ENCODE measurements at regions not wholly inside any gene's neighbourhood (a gene's known extent, or its start where the extent isn't known, plus 50 kb on each side); places are given as distances from the start of the nearest gene placed in this dataset.

DNA sequence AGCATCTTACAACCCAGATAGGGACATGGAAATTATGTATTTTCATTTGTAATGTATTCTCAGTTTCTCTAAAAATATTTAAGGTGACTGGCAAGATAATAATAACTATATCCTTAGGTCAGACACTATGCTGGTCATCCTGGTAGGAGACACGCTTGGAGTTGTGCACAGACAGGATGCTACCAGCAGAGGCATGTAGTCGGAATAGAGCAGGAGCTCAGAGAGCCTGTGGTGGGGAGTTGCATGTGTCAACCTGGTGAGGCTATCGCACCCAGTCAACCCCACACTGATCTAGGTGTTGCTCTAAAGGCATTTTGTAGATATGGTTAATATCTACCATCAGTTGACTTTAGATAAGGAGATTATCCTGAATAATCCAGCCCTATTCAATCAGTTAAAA lies 318.5 kb downstream of the MIAT start:
- FAIRE-seq, result no peak

DNA sequence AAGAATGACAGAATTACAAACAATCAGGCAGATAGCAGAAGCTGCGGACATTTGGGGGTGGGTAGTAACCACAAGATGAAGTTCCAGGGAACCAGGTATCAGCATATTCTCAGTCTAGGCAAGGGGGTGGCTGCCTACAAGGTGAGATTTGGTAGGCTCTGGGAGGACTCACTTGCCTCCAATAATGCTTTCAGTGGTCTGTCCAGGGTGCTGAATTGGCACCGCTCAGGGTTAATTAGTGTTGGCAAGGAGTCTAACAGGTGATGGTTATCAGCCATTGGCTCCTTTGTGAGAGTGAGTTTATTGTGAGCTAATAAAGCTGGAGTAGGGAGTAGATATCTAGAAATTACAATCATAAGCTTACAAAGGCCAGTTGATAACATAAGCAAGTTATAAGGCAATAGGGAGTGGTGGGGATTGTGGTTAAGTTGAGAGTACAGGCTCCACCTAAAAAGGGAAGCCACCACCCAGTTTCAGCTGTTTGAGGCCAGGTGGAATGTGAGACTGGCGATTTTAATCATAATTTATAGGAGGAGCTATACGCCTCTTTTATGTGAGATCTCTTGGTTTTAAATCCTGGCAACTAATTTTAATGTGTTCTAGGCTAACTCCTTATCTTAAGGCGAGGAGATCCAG lies 320.5 kb downstream of the MIAT start:
- no peak for FAIRE-seq

DNA sequence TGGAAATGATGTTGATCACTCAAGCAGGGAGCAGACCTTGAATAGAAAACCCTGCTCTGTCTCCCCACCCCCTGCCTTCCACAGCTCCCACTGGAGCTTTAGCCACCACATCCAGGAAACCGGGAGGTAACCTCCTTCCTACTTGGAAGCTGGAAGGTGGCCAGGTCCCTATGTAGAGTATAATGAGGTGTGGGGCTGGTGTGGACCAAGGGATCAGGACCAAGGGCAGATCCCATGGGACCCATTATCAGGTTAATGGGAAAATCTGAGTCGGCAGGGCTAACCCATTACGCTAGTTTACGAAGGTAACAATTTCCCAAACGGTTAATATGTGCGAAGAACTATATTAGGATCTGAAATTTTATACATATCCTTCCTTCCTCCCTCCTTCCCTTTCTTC lies 321.9 kb downstream of the MIAT start:
- no peak for FAIRE-seq

DNA sequence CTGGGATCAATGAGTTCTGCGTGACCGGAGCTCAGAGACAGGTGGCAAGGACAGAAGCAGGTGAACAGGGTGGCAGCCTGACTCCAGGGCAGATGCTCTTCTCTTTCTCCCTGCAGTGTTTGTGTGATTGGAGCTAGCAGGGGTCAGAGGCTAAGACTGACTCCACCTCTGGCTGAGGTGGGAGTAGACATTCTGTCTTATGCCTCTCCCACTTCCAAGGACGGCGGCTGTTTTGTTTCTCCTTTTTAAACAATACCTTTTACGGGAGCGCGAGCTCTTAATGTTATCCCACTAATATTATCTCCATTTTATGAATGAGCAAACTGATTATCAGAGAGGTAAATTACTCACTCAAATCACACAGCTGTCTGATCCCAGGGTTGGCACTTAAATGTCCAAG lies 323.7 kb downstream of the MIAT start:
- FAIRE-seq, result no peak

DNA sequence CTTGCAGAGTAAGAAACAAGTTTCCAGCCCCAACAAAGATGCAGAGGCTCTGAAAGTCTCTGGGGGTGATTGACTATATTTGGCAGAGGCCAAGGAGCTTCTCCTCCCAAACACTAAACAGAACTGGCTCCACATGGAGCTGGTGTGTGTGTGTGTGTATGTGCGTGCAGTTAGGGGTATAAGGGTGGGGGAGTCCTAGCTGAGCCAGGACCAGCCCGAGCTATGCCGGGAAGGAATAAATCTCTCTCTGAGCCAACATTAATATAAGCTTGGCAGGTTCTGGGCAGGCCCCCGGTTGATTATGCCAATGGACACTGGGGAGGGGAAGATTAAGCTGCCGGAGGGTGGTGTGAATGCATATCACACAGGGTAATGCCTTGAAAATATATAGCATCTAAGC lies 324.2 kb downstream of the MIAT start:
- no peak for FAIRE-seq

DNA sequence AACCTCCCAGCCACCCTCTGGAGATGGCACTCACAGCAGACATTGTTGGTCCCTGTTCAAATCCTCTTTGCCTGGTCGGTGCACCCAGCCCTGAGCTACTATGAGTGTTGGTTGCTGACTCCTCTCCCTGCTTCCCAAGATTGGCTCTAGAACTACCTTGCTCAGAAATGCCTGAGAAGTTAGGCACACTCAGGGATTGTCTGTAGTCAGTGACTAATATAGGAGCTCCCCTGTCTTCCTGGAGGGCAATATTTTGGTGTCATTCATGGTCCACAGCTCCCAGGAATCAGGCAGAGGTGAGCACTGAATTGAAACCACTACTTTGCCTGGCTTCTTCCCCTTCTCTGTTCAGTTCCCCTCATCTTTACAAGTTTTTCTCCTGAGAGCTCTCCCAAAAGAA lies 325.9 kb downstream of the MIAT start:
- FAIRE-seq, result no peak

DNA sequence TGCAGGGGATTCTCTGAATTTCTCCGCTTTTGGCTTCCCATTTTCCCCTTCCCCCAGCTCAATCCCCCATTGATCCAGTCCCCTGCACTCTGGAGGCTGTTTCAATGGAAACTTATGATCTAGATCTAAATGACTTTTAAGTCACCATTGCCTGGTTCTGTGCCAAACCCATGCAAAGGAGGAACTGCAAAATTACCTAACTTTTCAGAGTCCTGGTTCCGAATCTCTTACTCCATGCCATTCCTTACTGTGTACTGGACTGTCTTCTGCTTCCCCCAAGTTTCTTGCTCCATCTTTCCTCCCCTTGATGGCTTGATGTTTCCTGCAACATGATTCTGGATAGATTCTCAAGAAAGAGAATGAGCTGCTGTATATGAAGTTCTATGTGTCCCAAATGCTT lies 327.8 kb downstream of the MIAT start:
- no peak for FAIRE-seq

DNA sequence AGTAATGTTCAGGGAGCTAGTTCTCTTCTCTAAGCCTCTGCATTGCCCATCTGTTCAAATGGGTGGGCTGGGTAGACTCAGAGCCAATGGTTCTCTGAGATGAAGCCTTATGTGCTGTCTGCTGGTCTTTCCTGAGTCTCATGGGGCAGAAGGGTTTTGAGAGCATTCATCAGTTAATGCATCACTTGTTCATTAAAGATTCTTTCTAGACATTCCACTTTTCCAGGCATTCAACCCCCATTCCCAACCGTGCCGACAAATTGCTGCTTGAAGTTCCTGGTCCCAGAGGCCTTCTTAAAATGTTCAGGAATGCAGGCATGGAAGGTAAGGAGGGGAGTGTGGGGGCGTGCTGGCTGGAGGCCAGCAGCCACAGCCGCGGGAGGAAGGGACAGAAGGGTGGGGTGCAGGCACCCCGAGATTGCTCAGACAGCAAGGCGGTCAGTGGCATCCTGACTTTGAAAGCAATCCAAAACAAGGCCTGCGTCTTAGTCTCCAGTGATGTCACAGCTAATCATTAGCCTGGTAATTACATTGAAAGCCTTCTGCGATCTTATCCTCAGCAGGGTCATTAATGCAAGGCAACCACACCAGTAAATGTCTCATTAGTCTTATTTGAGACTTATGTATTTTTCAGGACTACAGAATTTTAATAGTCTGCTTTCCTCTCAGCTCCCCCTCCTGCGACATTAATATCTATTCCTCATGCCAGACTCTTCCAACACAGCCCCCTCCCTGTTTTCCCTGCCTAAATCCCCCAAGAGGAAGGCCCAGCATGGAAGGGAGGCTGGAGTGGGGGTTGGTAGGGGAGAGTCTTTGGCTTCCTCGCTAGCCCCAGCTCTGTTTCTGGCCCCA lies 328.8 kb downstream of the MIAT start:
- FAIRE-seq, result no peak

DNA sequence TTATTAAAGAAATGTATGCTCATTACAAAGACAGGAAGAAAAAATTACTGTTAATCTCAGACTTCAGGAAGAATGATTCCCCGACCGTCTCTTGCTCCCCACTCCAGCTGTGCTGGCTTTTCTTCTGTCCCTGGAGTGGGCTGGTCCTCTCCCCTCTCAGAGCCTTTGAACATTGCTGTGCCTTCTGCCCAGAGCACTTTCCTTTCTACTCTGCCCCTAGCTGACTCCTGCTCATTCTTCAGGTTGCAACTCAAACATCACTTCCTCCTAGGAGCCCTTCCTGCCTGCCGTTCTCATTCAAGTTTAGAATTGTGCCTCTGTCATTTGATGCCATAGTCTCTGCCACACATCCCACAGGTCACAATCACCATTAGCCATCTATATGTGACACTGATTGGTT lies 329.5 kb downstream of the MIAT start:
- no peak for FAIRE-seq

DNA sequence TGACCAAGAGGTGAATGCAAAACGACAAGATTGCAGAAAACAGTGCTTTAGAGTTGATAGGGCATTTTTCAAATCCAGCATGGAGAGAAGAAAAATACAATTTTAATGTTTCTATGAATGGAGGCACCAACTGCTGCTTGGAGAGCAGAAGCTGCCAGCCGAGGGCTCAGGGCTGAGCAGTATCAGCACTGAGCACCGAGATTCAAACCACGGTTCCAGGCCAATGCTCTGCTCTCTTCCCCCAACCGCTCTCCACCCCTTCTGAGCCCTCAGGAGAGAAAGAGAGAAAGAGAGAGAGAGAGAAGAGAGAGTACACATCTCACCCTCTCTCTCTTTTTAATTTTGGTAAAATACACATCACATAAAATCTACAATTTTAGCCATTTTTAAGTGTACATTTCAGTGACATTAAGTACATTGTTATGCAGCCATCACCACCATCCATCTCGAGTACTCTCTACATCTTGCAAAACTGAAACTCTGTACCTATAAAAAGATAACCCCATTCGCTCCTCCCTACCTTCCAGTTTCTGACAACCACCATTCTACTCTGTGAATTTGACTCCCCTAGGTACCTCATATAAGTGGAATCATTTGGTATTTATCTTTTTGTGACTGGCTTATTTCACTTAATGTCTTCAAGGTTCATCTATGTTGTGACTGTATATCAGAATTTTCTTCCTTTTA lies 333.3 kb downstream of the MIAT start:
- FAIRE-seq, result no peak

DNA sequence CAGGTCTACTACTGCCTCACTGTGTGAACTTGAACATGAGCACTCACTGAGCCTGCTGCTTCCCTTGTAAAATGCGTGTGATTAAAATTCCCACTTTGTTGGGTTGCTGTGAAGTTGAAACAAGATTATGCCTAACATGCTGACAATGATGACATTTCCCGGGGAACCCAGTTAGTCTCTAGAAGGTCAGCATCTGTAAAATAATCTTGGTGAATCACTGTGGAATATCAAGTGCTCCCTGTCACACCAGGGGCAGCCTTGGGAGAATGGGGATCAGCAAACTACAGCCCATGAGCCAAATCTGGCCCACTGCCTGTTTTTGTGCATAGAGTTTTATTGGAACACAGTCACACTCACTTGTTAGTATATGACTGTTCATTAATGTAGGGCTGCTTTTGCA lies 335.2 kb downstream of the MIAT start:
- FAIRE-seq, result no peak

DNA sequence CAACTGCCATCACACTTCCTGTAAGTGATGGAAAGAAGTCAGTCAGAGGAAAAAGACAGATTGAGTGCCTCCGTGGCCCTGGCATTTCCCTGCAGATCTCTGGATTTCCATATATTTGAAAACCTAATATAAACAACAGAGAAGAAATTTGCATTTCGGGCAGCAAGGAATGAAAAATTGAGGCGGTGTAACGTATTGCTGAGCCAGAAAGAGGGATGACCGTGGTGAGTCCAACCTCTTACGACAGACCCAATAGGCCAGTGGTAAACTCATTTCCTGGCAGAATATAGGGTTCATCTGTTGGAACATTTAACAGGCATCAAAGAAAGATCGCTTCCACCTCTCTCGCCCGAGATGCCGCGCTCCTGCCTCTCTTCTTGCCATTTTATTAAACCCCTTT lies 336.5 kb downstream of the MIAT start:
- FAIRE-seq, result no peak

DNA sequence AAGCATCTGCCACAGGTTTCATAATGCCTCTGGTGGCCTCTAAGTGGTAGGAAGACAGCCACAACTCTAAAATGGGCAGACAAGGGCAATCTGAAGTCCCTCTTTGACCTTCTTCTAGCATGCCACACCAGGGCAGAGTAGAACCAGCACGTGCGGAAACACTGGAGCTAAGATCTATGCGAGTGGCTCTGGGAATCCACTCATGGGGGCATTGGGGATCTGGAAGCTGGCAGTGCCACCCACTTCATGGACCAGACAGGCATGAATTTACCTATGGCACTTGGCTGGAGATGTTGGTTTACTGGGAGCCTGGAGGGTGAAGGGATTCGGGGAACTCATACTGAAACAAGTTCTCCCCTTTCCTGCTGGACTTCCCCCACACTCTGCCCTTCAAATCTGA lies 337.4 kb downstream of the MIAT start:
- FAIRE-seq, result no peak

DNA sequence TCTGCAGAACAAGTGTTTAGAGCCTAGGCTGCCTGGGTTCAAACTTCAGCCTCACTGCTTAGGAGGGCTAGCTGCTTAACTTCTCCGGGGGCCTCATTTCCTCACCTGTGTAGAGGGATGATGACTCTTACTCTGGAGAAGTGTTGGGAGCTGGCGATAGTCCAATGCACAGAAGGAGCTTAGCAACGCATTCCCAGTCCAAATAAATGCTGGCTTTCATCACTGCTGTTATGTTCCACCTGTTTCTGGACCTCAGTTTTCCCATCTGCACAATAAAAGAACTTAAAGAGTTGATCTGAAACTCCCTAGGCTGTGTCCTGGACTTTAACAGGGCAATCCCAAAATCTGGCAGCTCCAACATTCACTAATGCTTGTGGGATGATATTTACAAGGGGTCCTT lies 337.8 kb downstream of the MIAT start:
- FAIRE-seq, result no peak

DNA sequence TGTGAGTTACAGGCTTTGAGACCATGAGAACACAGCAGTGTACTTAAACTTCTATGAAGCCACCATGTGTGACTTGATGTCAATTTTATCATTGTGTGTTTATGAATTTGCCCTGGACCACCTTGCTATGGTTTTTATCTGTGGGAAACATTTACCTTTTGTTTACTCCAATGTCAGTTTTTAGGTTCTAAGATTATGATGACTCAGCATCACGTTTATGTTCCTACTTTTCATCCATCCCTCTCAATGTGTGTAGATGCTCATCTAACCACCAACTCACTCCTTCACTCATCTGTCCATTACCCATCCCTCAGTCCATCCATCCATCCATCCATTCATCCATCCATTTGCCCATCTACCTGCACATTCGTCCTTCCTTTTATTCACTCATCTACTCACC lies 338.8 kb downstream of the MIAT start:
- no peak for FAIRE-seq

DNA sequence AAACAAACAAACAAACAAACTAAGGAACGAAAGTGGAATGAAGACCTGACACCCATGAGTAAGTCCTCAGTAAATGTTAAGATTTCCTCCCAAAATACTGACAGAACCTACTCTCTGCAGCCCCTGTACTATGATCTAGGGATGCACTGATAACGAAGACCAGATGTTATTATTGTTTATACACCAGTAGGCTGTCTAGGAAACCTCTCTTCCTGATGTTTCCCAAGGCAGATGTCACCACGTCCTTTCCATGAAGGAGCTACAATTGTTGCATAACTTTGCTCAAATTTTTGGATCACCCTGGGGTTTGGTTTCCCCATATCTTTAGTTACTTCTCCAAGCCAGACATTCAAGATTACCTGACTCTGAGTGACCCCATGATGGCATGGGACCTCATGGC lies 340.7 kb downstream of the MIAT start:
- no peak for FAIRE-seq

DNA sequence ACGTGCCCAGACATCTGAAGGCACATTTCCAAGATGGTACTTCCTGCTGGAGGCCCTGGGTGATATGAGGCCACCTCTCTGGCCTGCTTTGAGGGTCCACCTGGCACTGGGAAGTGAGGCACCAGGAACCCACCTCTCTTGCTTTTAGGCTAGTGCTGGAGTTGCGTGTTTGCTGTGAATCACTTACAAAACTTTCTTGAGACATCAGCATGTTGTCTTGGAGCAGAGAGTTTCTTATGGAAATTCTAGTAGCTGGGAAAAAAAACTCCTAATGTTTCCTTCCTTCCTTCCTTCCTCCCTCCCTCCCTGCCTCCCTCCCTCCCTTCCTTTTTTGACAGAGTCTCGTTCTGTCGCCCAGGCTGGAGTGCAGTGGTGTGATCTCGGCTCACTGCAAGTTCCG lies 341.3 kb downstream of the MIAT start:
- FAIRE-seq, result no peak

DNA sequence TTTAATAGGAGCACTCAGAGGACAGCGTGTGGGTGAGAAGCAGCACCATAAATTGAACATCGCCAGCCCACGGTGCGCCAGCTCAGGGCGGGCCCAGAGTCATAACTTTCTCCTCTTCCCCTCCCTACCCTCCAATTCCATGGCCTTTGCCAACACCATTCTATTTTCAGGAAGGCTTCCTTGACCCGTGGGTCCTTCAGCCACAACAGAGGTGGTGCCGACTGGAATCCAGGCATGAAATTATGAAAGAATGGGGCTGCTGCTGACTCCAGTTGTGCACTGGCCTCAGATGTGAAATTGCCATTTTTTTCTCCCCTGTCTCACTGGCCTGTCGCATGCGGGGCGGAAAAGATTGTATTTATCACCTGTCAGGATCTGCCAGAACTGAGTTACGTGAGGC lies 345.9 kb downstream of the MIAT start:
- FAIRE-seq, result no peak

DNA sequence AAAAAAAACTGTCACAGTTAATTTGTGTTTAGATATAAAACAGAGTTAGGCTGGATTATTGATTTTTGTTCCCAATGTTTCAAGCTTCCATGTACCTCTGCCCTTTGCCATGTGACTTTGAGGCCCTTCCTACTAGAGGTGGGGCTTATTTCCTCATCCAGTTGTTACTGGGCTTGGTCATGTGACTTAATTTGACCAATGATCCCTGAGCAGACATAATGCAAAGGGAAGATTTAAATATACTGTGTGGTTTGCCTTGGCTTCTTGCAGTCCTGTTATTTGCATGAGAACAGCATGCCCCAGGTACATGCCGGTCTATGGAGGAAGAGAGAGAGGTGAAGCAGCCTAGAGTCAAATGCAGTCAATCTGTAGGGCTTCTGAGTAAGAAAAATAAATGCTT lies 347.0 kb downstream of the MIAT start:
- FAIRE-seq, result no peak

DNA sequence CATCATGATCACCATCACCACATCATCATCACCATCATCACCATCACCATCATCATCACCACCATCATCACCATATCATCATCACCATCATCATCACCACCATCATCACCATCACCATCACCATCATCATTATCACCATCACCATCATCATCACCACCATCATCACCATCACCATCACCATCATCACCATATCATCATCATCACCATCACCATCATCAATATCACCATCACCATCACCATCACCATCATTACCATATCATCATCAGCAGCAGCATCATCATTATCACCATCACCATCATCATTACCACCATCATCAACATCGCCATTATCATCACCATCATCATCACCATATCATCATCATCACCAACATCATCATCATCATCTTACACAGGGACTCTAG lies 351.1 kb downstream of the MIAT start:
- FAIRE-seq, result no peak

DNA sequence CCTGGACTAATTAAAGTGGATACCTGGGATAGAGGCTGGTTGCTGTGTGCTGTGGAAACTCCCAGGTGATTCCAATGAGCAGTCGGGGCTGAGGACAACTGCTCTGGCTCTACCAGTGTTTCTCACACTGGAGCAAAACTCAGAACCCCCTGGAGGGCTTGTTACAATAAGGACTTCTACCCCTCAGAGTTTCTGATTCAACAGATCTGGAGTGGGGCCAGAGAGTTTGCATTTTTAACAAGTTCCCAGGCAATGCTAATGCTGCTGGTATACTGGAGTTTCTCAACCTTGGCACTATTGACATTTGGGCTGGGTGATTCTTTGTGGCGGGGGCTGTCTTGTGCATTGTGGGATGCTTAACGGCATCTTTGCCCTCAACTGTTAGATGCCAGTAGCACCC lies 353.7 kb downstream of the MIAT start:
- FAIRE-seq, result no peak

DNA sequence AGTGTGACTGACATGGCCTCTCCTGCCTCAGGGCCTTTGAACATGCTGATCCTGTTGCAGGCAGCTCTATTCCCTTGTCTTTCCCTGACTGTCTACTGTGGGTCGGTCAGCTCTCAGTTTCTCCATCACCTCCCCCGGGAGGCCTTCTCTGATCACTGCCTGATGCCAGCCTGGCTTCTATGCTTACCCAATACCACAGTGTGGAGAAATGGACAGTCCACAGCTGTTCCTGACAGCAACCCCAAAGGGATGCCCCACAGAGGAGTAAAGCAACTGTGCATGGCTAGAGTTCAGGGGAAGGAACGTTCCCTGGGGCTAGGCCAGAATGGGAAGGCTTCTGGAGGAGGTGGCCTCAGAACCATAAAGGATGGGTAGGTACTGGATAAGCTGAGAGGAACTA lies 354.3 kb downstream of the MIAT start:
- no peak for FAIRE-seq

DNA sequence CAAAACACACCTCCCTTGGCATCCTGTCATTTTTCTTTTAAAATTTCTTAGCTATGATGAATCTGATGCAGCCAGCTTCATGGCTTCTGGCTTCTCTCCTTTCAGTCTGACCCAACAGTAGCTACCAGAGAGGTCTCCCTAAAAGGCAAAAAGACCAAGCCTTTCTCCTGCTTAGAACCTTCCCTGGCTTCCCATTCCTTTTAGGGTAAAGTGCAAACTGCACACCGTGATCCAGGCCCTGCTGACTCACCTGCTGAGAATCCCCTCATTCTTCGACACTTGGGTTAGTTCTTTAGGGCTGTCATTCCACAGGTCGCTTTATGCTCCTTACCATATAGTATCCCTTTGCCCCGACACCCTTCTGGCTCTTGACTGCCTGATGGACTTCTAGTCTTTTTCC lies 362.4 kb downstream of the MIAT start:
- no peak for FAIRE-seq

DNA sequence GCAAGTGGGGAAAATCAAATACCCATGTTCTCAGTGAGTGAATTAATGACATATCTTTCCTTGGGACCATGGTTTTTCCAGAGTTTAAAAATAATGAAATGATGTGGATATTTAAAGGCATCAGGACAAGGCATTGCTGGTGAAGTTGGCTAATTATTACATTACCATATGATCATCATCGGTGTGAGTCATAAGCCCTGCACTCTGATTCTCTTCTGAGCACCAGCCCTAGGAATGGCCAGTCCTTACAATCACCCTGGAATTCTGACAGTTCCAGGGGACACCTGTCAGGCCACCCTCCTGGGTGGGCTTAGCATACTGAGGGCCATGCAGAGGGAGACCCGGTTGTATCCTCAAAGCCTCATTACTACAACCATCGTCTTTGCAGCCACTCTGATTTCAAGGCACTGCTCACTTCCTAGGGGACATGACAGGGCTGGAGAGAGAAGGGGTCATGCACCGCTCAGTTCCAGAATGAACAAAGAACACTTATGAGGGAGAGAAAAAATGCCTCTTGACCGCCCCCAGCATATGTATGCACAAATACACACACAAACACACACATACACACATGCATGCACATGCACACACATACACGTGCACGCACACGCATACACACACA lies 365.0 kb downstream of the MIAT start:
- FAIRE-seq, result no peak
